ENCODE measurements at regions not wholly inside any gene's neighbourhood (a gene's known extent, or its start where the extent isn't known, plus 50 kb on each side); places are given as distances from the start of the nearest gene placed in this dataset.

GRCh38 chr6:126440923-126441322 lies 101.0 kb downstream of the CENPW start:
- TF ChIP-seq SP1 (CRISPR knock-in tag; conservative IDR thresholded peaks at IDR 0.05): no peak
- no peak for TF ChIP-seq CTCF (IDR thresholded peaks at IDR 0.05)

Data from WTC11 (cell line).